22Rv1 (cell line): ENCODE measurements at regions not wholly inside any gene's neighbourhood (a gene's known extent, or its start where the extent isn't known, plus 50 kb on each side); places are given as distances from the start of the nearest gene placed in this dataset.
"Not testable (repeated sequence)": the region's sequence is repeated elsewhere in the genome, so short reads cannot be mapped to it uniquely, and the experiment has no call there.

Source experiments
- CTCF ChIP-seq: fragments of 450-650 bp; IDR thresholded peaks from 2 replicates; pipeline ENCODE4 v1.5.1; 2017; ENCODE audit warnings: mild to moderate bottlenecking
- ZFX ChIP-seq: fragments of 450-650 bp; IDR thresholded peaks from 2 replicates; pipeline ENCODE4 v1.6.1; 2017; ENCODE audit warnings: antibody characterized with exemption, borderline replicate concordance

- not testable (repeated sequence) for TF ChIP-seq CTCF, ZFX
Observed at GRCh38 chr11:98394500-98394899, 626.2 kb upstream of the CNTN5 start.
